Mononuclear cell (primary cell): ENCODE measurements at regions not wholly inside any gene's neighbourhood (a gene's known extent, or its start where the extent isn't known, plus 50 kb on each side); places are given as distances from the start of the nearest gene placed in this dataset.

Experiments
- H3K27me3 ChIP-seq: 2 replicates; pipeline ENCODE4 v1.6.0; 2011; ENCODE audit warnings: low read length, control low read depth; ENCODE audit not compliant: insufficient read depth
- H3K4me1 ChIP-seq: 2 replicates; pipeline ENCODE4 v1.5.1; 2011; ENCODE audit warnings: mild to moderate bottlenecking, low read length, control low read depth; ENCODE audit not compliant: insufficient read depth
- H3K4me3 ChIP-seq: 2 replicates; pipeline ENCODE4 v1.5.1; 2011; ENCODE audit warnings: mild to moderate bottlenecking, low read length, moderate library complexity
- H3K9me3 ChIP-seq: 2 replicates; pipeline ENCODE4 v1.5.1; 2011; ENCODE audit warnings: low read depth, mild to moderate bottlenecking, control low read depth, low read length

GRCh38 chr15:31579976-31580375, 253.3 kb downstream of the KLF13 start:
- no peaks in the 10 kb centered on the region for H3K9me3 ChIP-seq
- no peaks in the 10 kb centered on the region for H3K27me3 ChIP-seq
- no peak overlapping the region for H3K4me3 ChIP-seq
- H3K4me1 ChIP-seq: no peaks in the 10 kb centered on the region

GRCh38 chr15:31584195-31584594, 257.6 kb downstream of the KLF13 start:
- Histone ChIP-seq H3K4me1 (no peaks in the 10 kb centered on the region), H3K4me3 (no peak overlapping the region), H3K27me3 (no peaks in the 10 kb centered on the region), H3K9me3 (no peaks in the 10 kb centered on the region)

GRCh38 chr15:31585240-31585639, 258.6 kb downstream of the KLF13 start:
- no peaks in the 10 kb centered on the region for H3K27me3 ChIP-seq
- H3K4me3 ChIP-seq: no peak overlapping the region
- no peaks in the 10 kb centered on the region for H3K4me1 ChIP-seq
- no peaks in the 10 kb centered on the region for H3K9me3 ChIP-seq

GRCh38 chr15:31586841-31587240, 260.2 kb downstream of the KLF13 start:
- Histone ChIP-seq H3K9me3 (no peaks in the 10 kb centered on the region), H3K4me3 (no peak overlapping the region), H3K4me1 (no peaks in the 10 kb centered on the region), H3K27me3 (no peaks in the 10 kb centered on the region)

GRCh38 chr15:31587583-31587982, 260.9 kb downstream of the KLF13 start:
- Histone ChIP-seq H3K4me1 (no peaks in the 10 kb centered on the region), H3K27me3 (no peaks in the 10 kb centered on the region), H3K4me3 (no peak overlapping the region), H3K9me3 (no peaks in the 10 kb centered on the region)

GRCh38 chr15:31590609-31591008, 264.0 kb downstream of the KLF13 start:
- no peaks in the 10 kb centered on the region for H3K27me3 ChIP-seq
- H3K4me3 ChIP-seq: no peak overlapping the region
- no peaks in the 10 kb centered on the region for H3K9me3 ChIP-seq
- H3K4me1 ChIP-seq: no peaks in the 10 kb centered on the region

- H3K4me1 ChIP-seq: no peaks in the 10 kb centered on the region
- H3K9me3 ChIP-seq: no peaks in the 10 kb centered on the region
- no peaks in the 10 kb centered on the region for H3K27me3 ChIP-seq
- H3K4me3 ChIP-seq: no peak overlapping the region
Measured at GRCh38 chr15:31591908-31592307, 265.3 kb downstream of the KLF13 start.

- no peaks in the 10 kb centered on the region for H3K9me3 ChIP-seq
- H3K4me3 ChIP-seq: no peak overlapping the region
- no peaks in the 10 kb centered on the region for H3K27me3 ChIP-seq
- no peaks in the 10 kb centered on the region for H3K4me1 ChIP-seq
Measured at GRCh38 chr15:31597466-31597865, 270.8 kb downstream of the KLF13 start.

GRCh38 chr15:31598620-31599019, 272.0 kb downstream of the KLF13 start:
- H3K4me3 ChIP-seq: no peak overlapping the region
- H3K4me1 ChIP-seq: no peaks in the 10 kb centered on the region
- H3K9me3 ChIP-seq: no peaks in the 10 kb centered on the region

GRCh38 chr15:31605467-31605931, 278.9 kb downstream of the KLF13 start:
- Histone ChIP-seq H3K27me3 (no peaks in the 10 kb centered on the region), H3K4me3 (no peak overlapping the region), H3K4me1 (peaks cover 12% of the 10 kb centered on the region), H3K9me3 (no peaks in the 10 kb centered on the region)

More at GRCh38 chr15:31598620-31599019, 272.0 kb downstream of the KLF13 start:
- H3K27me3 ChIP-seq: no peaks in the 10 kb centered on the region

GRCh38 chr15:31606194-31606669, 279.6 kb downstream of the KLF13 start:
- Histone ChIP-seq H3K9me3 (no peaks in the 10 kb centered on the region), H3K4me1 (peaks cover 12% of the 10 kb centered on the region), H3K27me3 (no peaks in the 10 kb centered on the region), H3K4me3 (no peak overlapping the region)

- Histone ChIP-seq H3K4me3 (no peak overlapping the region), H3K9me3 (no peaks in the 10 kb centered on the region), H3K27me3 (no peaks in the 10 kb centered on the region), H3K4me1 (peaks cover 12% of the 10 kb centered on the region)
Measured at GRCh38 chr15:31606931-31607497, 280.4 kb downstream of the KLF13 start.

- no peaks in the 10 kb centered on the region for H3K27me3 ChIP-seq
- no peaks in the 10 kb centered on the region for H3K9me3 ChIP-seq
- peaks cover 12% of the 10 kb centered on the region for H3K4me1 ChIP-seq
- no peak overlapping the region for H3K4me3 ChIP-seq
Measured at GRCh38 chr15:31607656-31608055, 281.0 kb downstream of the KLF13 start.

- Histone ChIP-seq H3K4me3 (no peak overlapping the region), H3K27me3 (no peaks in the 10 kb centered on the region), H3K4me1 (peaks cover 12% of the 10 kb centered on the region), H3K9me3 (no peaks in the 10 kb centered on the region)
Measured at GRCh38 chr15:31609258-31609681, 282.6 kb downstream of the KLF13 start.

- Histone ChIP-seq H3K9me3 (no peaks in the 10 kb centered on the region), H3K4me3 (no peak overlapping the region), H3K27me3 (no peaks in the 10 kb centered on the region), H3K4me1 (peaks cover 12% of the 10 kb centered on the region)
Measured at GRCh38 chr15:31609906-31610305, 283.3 kb downstream of the KLF13 start.

GRCh38 chr15:31615643-31616415, 289.2 kb downstream of the KLF13 start:
- no peak overlapping the region for H3K4me3 ChIP-seq
- no peaks in the 10 kb centered on the region for H3K4me1 ChIP-seq
- H3K9me3 ChIP-seq: no peaks in the 10 kb centered on the region
- no peaks in the 10 kb centered on the region for H3K27me3 ChIP-seq
